H9 (cell line): ENCODE measurements at regions not wholly inside any gene's neighbourhood (a gene's known extent, or its start where the extent isn't known, plus 50 kb on each side); places are given as distances from the start of the nearest gene placed in this dataset.

Source experiments
- DNase-seq: peaks from one replicate; pipeline ENCODE4 v3.0.0-alpha.2; 2017
- H2AFZ ChIP-seq: one replicate; pipeline ENCODE4 v1.6.1; 2013; ENCODE audit warnings: mild to moderate bottlenecking, low read length, control low read depth, moderate library complexity
- H2AK5ac ChIP-seq: 2 replicates; pipeline ENCODE4 v1.6.1; 2013; ENCODE audit warnings: low read length, control low read depth, mixed read lengths; ENCODE audit not compliant: insufficient read length
- H2BK120ac ChIP-seq: one replicate; pipeline ENCODE4 v1.6.1; 2013; ENCODE audit warnings: low read depth, mild to moderate bottlenecking, low read length, control low read depth, inconsistent platforms; ENCODE audit not compliant: poor library complexity, severe bottlenecking
- H2BK12ac ChIP-seq: 2 replicates; pipeline ENCODE4 v1.6.1; 2013; ENCODE audit warnings: low read length, control low read depth, mixed read lengths, low read depth; ENCODE audit not compliant: insufficient read length
- H2BK15ac ChIP-seq: 2 replicates; pipeline ENCODE4 v1.6.1; 2013; ENCODE audit warnings: low read depth, low read length, control low read depth
- H2BK20ac ChIP-seq: one replicate; pipeline ENCODE4 v1.6.1; 2013; ENCODE audit warnings: low read depth, mild to moderate bottlenecking, low read length, control low read depth, inconsistent platforms; ENCODE audit not compliant: poor library complexity, severe bottlenecking
- H2BK5ac ChIP-seq: 2 replicates; pipeline ENCODE4 v1.6.1; 2013; ENCODE audit warnings: low read length, control low read depth, mixed read lengths; ENCODE audit not compliant: insufficient read length
- H3K14ac ChIP-seq: 2 replicates; pipeline ENCODE4 v1.6.1; 2013; ENCODE audit warnings: low read length, control low read depth; ENCODE audit not compliant: insufficient read depth
- H3K18ac ChIP-seq: 2 replicates; pipeline ENCODE4 v1.6.1; 2013; ENCODE audit warnings: low read depth, mild to moderate bottlenecking, mixed read lengths, low read length, control low read depth; ENCODE audit not compliant: insufficient read length
- H3K23ac ChIP-seq: 2 replicates; pipeline ENCODE4 v1.6.1; 2013; ENCODE audit warnings: low read length, control low read depth, mixed read lengths, low read depth; ENCODE audit not compliant: insufficient read length
- H3K23me2 ChIP-seq: 2 replicates; pipeline ENCODE4 v1.6.1; 2013; ENCODE audit warnings: low read depth, mild to moderate bottlenecking, mixed read lengths, low read length, control low read depth; ENCODE audit not compliant: insufficient read length, poor library complexity, severe bottlenecking
- H3K27ac ChIP-seq: 2 replicates; pipeline ENCODE4 v1.5.1; 2013; ENCODE audit warnings: low read length, control low read depth, mixed read lengths, low read depth; ENCODE audit not compliant: insufficient read length
- H3K27me3 ChIP-seq: 2 replicates; pipeline ENCODE4 v1.6.1; 2013; ENCODE audit warnings: low read length, control low read depth, inconsistent platforms; ENCODE audit not compliant: insufficient read depth
- H3K4ac ChIP-seq: 2 replicates; pipeline ENCODE4 v1.6.1; 2013; ENCODE audit warnings: low read depth, mild to moderate bottlenecking, control low read depth, inconsistent platforms, low read length, moderate library complexity
- H3K4me1 ChIP-seq: 2 replicates; pipeline ENCODE4 v1.6.1; 2013; ENCODE audit warnings: low read length, control low read depth, inconsistent platforms; ENCODE audit not compliant: insufficient read depth
- H3K4me2 ChIP-seq: 2 replicates; pipeline ENCODE4 v1.6.1; 2013; ENCODE audit warnings: low read length, control low read depth, mixed read lengths; ENCODE audit not compliant: insufficient read length, insufficient read depth
- H3K56ac ChIP-seq: 2 replicates; pipeline ENCODE4 v1.6.1; 2013; ENCODE audit warnings: low read depth, mild to moderate bottlenecking, mixed read lengths, low read length, control low read depth; ENCODE audit not compliant: insufficient read length
- H3K79me1 ChIP-seq: 2 replicates; pipeline ENCODE4 v1.6.1; 2013; ENCODE audit warnings: low read depth, mild to moderate bottlenecking, moderate library complexity, low read length, control low read depth, inconsistent platforms; ENCODE audit not compliant: insufficient read depth, poor library complexity, severe bottlenecking
- H3K79me2 ChIP-seq: 2 replicates; pipeline ENCODE4 v1.6.1; 2013; ENCODE audit warnings: low read length, control low read depth, inconsistent platforms; ENCODE audit not compliant: insufficient read depth
- H3K9ac ChIP-seq: 2 replicates; pipeline ENCODE4 v1.6.1; 2013; ENCODE audit warnings: low read length, control low read depth, mixed read lengths; ENCODE audit not compliant: insufficient read length; ENCODE audit errors: extremely low read depth
- H3K9me3 ChIP-seq: one replicate; pipeline ENCODE4 v1.6.1; 2013; ENCODE audit warnings: low read depth, low read length, inconsistent platforms; ENCODE audit not compliant: control insufficient read depth
- H3T11ph ChIP-seq: one replicate; pipeline ENCODE4 v1.6.1; 2013; ENCODE audit warnings: mild to moderate bottlenecking, low read length, control low read depth, inconsistent platforms
- H4K20me1 ChIP-seq: one replicate; pipeline ENCODE4 v1.6.1; 2013; ENCODE audit not compliant: control insufficient read depth, insufficient read length, insufficient read depth
- H4K5ac ChIP-seq: 2 replicates; pipeline ENCODE4 v1.6.1; 2013; ENCODE audit warnings: low read depth, mild to moderate bottlenecking, mixed read lengths, low read length, control low read depth; ENCODE audit not compliant: insufficient read length
- H4K8ac ChIP-seq: replicated peaks from 2 replicates; pipeline ENCODE4 v1.6.1; 2013; ENCODE audit warnings: low read length, control low read depth, mixed read lengths, low read depth; ENCODE audit not compliant: insufficient read length
- H4K91ac ChIP-seq: 2 replicates; pipeline ENCODE4 v1.6.1; 2013; ENCODE audit warnings: low read depth, mild to moderate bottlenecking, moderate library complexity, mixed read lengths, low read length, control low read depth; ENCODE audit not compliant: insufficient read length
- H3K27ac Mint-ChIP-seq, 3 experiments: 2 replicates in 2 of 3; 3 replicates in 1 of 3; pipeline ENCODE4 v1.8.0; 2020 to 2021; ENCODE audit warnings: mixed read lengths in 3 of 3, mild to moderate bottlenecking in 1 of 3, moderate library complexity in 1 of 3
- H3K27me3 Mint-ChIP-seq: 2 replicates; pipeline ENCODE4 v1.8.0; 2021; ENCODE audit warnings: low read depth, mild to moderate bottlenecking, moderate library complexity, mixed read lengths
- H3K36me3 Mint-ChIP-seq, 3 experiments: 2 replicates in 2 of 3; 3 replicates in 1 of 3; pipeline ENCODE4 v1.8.0; 2020 to 2021; ENCODE audit warnings: low read depth in 3 of 3, mixed read lengths in 3 of 3; ENCODE audit not compliant: insufficient read depth in 1 of 3
- H3K4me1 Mint-ChIP-seq, 2 experiments: 2 replicates each; pipeline ENCODE4 v1.8.0; 2020; ENCODE audit warnings: mixed read lengths in 2 of 2
- H3K4me3 Mint-ChIP-seq, 2 experiments: 2 replicates in 1 of 2; 3 replicates in 1 of 2; pipeline ENCODE4 v1.8.0; 2020 to 2021; ENCODE audit warnings: mild to moderate bottlenecking in 2 of 2, mixed read lengths in 2 of 2, moderate library complexity in 1 of 2
- H3K9me3 Mint-ChIP-seq, 2 experiments: 2 replicates in 1 of 2; 3 replicates in 1 of 2; pipeline ENCODE4 v1.8.0; 2020; ENCODE audit warnings: mild to moderate bottlenecking in 2 of 2, mixed read lengths in 2 of 2, moderate library complexity in 1 of 2
- CTCF ChIP-seq: fragments of 200-600 bp; sonication (generic); conservative IDR thresholded peaks from 3 replicates; pipeline ENCODE4 v1.8.0; 2021; ENCODE audit warnings: antibody characterized with exemption, mild to moderate bottlenecking
- WGBS: extraction: QIAGEN DNeasy Blood & Tissue Kit; methylation state at CpG from one replicate; pipeline ENCODE4 v1.1.7; 2013; ENCODE audit warnings: missing lambda C conversion rate, low lambda C conversion rate, mixed read lengths; ENCODE audit not compliant: insufficient read length; ENCODE audit errors: extremely low coverage; 5-methylcytosine and 5-hydroxymethylcytosine counted together

- Histone ChIP-seq H2BK20ac (no peak overlapping the region), H2BK15ac (no peak overlapping the region), H3K56ac (no peak overlapping the region), H3K79me2 (no peaks in the 10 kb centered on the region), H2AFZ (no peak overlapping the region), H4K5ac (no peak overlapping the region), H4K8ac (no peak overlapping the region), H3K27me3 (no peaks in the 10 kb centered on the region), H3K14ac (peak overlapping the region; percentile 3), H3K9ac (no peak overlapping the region), H3K79me1 (no peaks in the 10 kb centered on the region), H4K91ac (no peak overlapping the region), H3K9me3 (no peaks in the 10 kb centered on the region), H3K27ac (no peak overlapping the region), H3K23me2 (no peaks in the 10 kb centered on the region), H4K20me1 (no peaks in the 10 kb centered on the region), H3K4me1 (no peaks in the 10 kb centered on the region; the same call in 1 of the 2 replicates), H3T11ph (no peak overlapping the region), H2BK5ac (no peak overlapping the region), H2BK120ac (no peak overlapping the region), H3K4me2 (no peak overlapping the region), H3K4ac (no peak overlapping the region), H3K23ac (no peak overlapping the region), H3K18ac (no peak overlapping the region), H2AK5ac (no peak overlapping the region), H2BK12ac (no peak overlapping the region)
- peak overlapping the region in 1 of 2 experiments; percentile 50; a peak in 2 of 5 replicates for H3K4me3 Mint-ChIP-seq
- peaks cover 9% of the 10 kb centered on the region in 2 experiments for H3K9me3 Mint-ChIP-seq
- DNase-seq = peak; percentile 55
- peaks cover 30 to 56% of the 10 kb centered on the region in 2 experiments for H3K4me1 Mint-ChIP-seq
- H3K27me3 Mint-ChIP-seq = peaks cover 17% of the 10 kb centered on the region
- no CpG with 5 or more reads among the region's 12 CpGs for WGBS
- 0 out of 3 replicates have a peak, but pooled peaks have one; percentile 28 for TF ChIP-seq CTCF
- H3K27ac Mint-ChIP-seq = peak overlapping the region; percentile 40 to 92 (median 73); a peak in 2 of 7 replicates
- peaks cover 3 to 8% (median 5%) of the 10 kb centered on the region in 3 experiments; a peak in 5 of 7 replicates for H3K36me3 Mint-ChIP-seq
Observed at GRCh38 chr2:238509151-238509835, 82.6 kb downstream of the ASB1 start.
